ENCODE measurements at regions not wholly inside any gene's neighbourhood (a gene's known extent, or its start where the extent isn't known, plus 50 kb on each side); places are given as distances from the start of the nearest gene placed in this dataset.

DNA sequence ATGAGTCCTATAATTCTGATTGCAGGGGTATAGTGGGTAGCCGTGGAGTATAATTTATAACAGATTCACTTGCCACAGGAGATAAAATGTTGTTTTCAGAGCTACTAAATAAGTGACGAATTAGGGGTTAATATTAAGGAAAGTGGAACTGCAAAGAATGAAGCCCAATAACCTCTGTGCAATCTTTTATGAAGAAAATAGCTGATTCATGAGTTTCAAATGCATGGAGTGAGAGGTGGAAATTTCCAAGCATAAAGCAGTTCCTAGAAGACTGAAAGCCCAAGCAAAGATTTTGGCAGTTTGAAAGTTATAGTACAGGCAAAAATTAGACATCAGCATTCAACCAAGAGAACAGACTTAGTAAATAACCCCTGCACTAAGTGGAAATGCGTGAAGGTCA is 1782.4 kb upstream of the PCDH10 start:
- WGBS, 2 experiments (ENCODE audit: low coverage in 1 of 2, low lambda C conversion rate in 2 of 2, missing lambda C conversion rate in 2 of 2), result 2 to 11% methylated on average over 3 of the region's 3 CpGs
- H4K20me1 ChIP-seq (ENCODE audit: insufficient read depth), result no peaks in the 10 kb centered on the region
- no peaks in the 10 kb centered on the region for H3F3A ChIP-seq (ENCODE audit: insufficient read depth)
- no peaks in the 10 kb centered on the region for H3K4me1 ChIP-seq (ENCODE audit: insufficient read depth)
- DNase-seq, result no peak
- no peak overlapping the region for H3K4me2 ChIP-seq (ENCODE audit: unreplicated experiment)
- H3K9me3 ChIP-seq (ENCODE audit: low read depth), result no peaks in the 10 kb centered on the region
- no peak overlapping the region for H3K9ac ChIP-seq
- H3K79me2 ChIP-seq (ENCODE audit: insufficient read depth), result no peaks in the 10 kb centered on the region
- no peak for TF ChIP-seq EZH2phosphoT487 (IDR thresholded peaks at IDR 0.05; ENCODE audit: insufficient read depth, low read depth)
- no peak for TF ChIP-seq EZH2 (IDR thresholded peaks at IDR 0.05; ENCODE audit: insufficient read depth, poor library complexity, severe bottlenecking)
- no peak overlapping the region for H3K4me3 ChIP-seq
- H3K27me3 ChIP-seq (replicated peaks; ENCODE audit: insufficient read depth), result no peaks in the 10 kb centered on the region
- H3K27ac ChIP-seq, result no peak overlapping the region
- in situ Hi-C loops (cut with MboI), result no loop called here
- H3K36me3 ChIP-seq (ENCODE audit: low read depth), result no peaks in the 10 kb centered on the region
- no peaks in the 10 kb centered on the region for H3K9me2 ChIP-seq (ENCODE audit: insufficient read depth)
- no peak overlapping the region for H2AFZ ChIP-seq

DNA sequence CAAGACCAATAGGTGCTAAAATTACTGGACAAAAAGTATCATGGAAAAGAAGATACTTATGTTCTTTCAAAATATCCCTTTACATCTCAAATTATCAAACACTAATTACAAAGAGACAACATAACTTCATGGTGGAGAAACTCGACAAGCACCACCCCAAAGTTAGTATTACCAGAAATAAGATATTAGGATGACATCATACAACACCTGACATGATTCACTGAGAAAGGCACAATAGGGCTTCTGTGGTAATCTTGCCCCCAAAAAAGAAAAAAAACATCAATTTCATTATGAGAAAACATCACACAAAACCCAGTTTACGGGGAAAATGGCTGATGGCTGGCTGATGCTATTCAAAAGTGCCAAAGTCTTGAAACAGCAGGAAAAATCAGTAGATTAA is 1781.7 kb upstream of the PCDH10 start:
- 17% methylated on average over 2 of the region's 2 CpGs for WGBS, 2 experiments (ENCODE audit: low coverage in 1 of 2, low lambda C conversion rate in 2 of 2, missing lambda C conversion rate in 2 of 2)
- H3K79me2 ChIP-seq (ENCODE audit: insufficient read depth), result no peaks in the 10 kb centered on the region
- H4K20me1 ChIP-seq (ENCODE audit: insufficient read depth), result no peaks in the 10 kb centered on the region
- H3F3A ChIP-seq (ENCODE audit: insufficient read depth), result no peaks in the 10 kb centered on the region
- H3K4me3 ChIP-seq, result no peak overlapping the region
- no peak overlapping the region for H3K27ac ChIP-seq
- no peaks in the 10 kb centered on the region for H3K27me3 ChIP-seq (replicated peaks; ENCODE audit: insufficient read depth)
- H3K9ac ChIP-seq, result no peak overlapping the region
- no peaks in the 10 kb centered on the region for H3K36me3 ChIP-seq (ENCODE audit: low read depth)
- H3K4me1 ChIP-seq (ENCODE audit: insufficient read depth), result no peaks in the 10 kb centered on the region
- H3K9me3 ChIP-seq (ENCODE audit: low read depth), result no peaks in the 10 kb centered on the region
- in situ Hi-C loops (cut with MboI), result no loop called here
- no peak overlapping the region for H3K4me2 ChIP-seq (ENCODE audit: unreplicated experiment)
- DNase-seq, result no peak
- H3K9me2 ChIP-seq (ENCODE audit: insufficient read depth), result no peaks in the 10 kb centered on the region
- no peak overlapping the region for H2AFZ ChIP-seq
- no peak for TF ChIP-seq EZH2 (IDR thresholded peaks at IDR 0.05; ENCODE audit: insufficient read depth, poor library complexity, severe bottlenecking)
- TF ChIP-seq EZH2phosphoT487 (IDR thresholded peaks at IDR 0.05; ENCODE audit: insufficient read depth, low read depth), result no peak

DNA sequence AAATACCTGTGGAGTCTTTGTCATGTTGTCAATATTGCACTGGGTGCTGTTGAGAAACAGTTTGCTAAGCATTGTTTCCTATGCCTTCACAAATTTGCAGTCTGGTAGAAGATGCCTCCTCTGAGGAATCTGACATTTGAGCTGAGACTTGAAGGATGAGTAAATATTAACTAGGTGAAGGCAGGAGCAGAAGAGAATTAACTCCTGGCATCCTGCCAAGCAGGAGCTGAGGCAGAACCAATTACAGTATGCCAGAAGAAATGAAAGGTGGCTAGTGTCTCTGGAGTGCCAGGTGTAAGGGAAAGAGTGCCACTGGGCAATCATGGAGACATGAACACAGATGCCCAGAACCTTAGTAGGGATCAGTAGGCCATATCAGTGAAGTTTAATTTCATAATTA is 1778.2 kb upstream of the PCDH10 start:
- in situ Hi-C loops (cut with MboI), result no loop called here
- Histone ChIP-seq H3K79me2 (ENCODE audit: insufficient read depth) (no peaks in the 10 kb centered on the region), H3K9me3 (ENCODE audit: low read depth) (no peaks in the 10 kb centered on the region), H2AFZ (no peak overlapping the region), H3K27me3 (replicated peaks; ENCODE audit: insufficient read depth) (no peaks in the 10 kb centered on the region), H3K4me3 (no peak overlapping the region), H3K4me2 (ENCODE audit: unreplicated experiment) (no peak overlapping the region), H3K9ac (no peak overlapping the region), H3F3A (ENCODE audit: insufficient read depth) (no peaks in the 10 kb centered on the region), H4K20me1 (ENCODE audit: insufficient read depth) (no peaks in the 10 kb centered on the region), H3K36me3 (ENCODE audit: low read depth) (no peaks in the 10 kb centered on the region), H3K4me1 (ENCODE audit: insufficient read depth) (no peaks in the 10 kb centered on the region), H3K27ac (no peak overlapping the region), H3K9me2 (ENCODE audit: insufficient read depth) (no peaks in the 10 kb centered on the region)
- no peak for TF ChIP-seq EZH2phosphoT487 (IDR thresholded peaks at IDR 0.05; ENCODE audit: insufficient read depth, low read depth)
- no peak for TF ChIP-seq EZH2 (IDR thresholded peaks at IDR 0.05; ENCODE audit: insufficient read depth, poor library complexity, severe bottlenecking)
- no peak for DNase-seq

DNA sequence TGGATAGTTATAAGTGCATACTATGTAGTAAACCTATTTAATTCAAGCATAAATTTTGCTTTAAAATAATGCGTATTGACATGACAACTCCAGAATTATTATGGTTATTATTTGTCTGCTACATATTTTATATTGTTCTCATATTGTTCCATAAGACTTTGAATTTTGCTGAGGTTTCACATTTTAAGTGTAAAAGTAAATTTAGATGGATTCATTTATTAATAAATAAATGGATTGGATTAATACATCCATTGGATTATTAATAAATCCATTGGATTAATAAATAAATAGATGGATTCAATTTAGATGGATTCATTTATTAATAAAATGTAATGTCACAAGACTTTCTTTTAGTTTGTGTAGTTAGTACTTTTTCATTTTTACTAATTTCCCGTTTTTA is 1768.0 kb upstream of the PCDH10 start:
- WGBS, 2 experiments (ENCODE audit: low coverage in 1 of 2, low lambda C conversion rate in 2 of 2, missing lambda C conversion rate in 2 of 2), result 37 to 38% methylated on average over 2 of the region's 2 CpGs
- in situ Hi-C loops (cut with MboI), result no loop called here
- H3K9me2 ChIP-seq (ENCODE audit: insufficient read depth), result no peaks in the 10 kb centered on the region

DNA sequence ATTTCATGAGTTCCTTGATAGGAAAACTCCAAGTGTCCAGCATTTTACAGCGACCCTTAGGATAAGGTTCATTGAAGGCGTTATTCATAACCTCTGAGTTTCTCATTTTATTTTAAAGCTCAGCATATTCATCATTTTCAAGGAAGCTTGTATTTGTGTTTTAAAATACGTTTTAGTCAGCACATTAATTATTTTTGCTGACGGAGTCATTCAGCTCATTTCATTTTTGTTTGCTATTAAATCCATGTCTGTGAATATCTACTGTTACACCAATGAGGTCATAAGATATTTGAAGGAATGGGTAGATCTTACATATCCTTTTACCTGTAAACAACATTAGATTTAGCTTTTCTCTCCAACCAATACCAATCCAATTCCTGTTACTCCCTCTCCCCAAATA is 1766.3 kb upstream of the PCDH10 start:
- H3K79me2 ChIP-seq (ENCODE audit: insufficient read depth), result no peaks in the 10 kb centered on the region
- no peaks in the 10 kb centered on the region for H3K27me3 ChIP-seq (replicated peaks; ENCODE audit: insufficient read depth)
- peaks cover 5% of the 10 kb centered on the region for H3K9me3 ChIP-seq (ENCODE audit: low read depth)
- no peaks in the 10 kb centered on the region for H3K36me3 ChIP-seq (ENCODE audit: low read depth)
- H3K4me3 ChIP-seq, result no peak overlapping the region
- TF ChIP-seq EZH2phosphoT487 (IDR thresholded peaks at IDR 0.05; ENCODE audit: insufficient read depth, low read depth) (no peak), EZH2 (IDR thresholded peaks at IDR 0.05; ENCODE audit: insufficient read depth, poor library complexity, severe bottlenecking) (no peak)
- no peaks in the 10 kb centered on the region for H3K4me1 ChIP-seq (ENCODE audit: insufficient read depth)
- H2AFZ ChIP-seq, result no peak overlapping the region
- no peak for DNase-seq
- H4K20me1 ChIP-seq (ENCODE audit: insufficient read depth), result no peaks in the 10 kb centered on the region
- H3K27ac ChIP-seq, result no peak overlapping the region
- no peaks in the 10 kb centered on the region for H3K9me2 ChIP-seq (ENCODE audit: insufficient read depth)
- H3K4me2 ChIP-seq (ENCODE audit: unreplicated experiment), result no peak overlapping the region
- H3K9ac ChIP-seq, result no peak overlapping the region
- WGBS, 2 experiments (ENCODE audit: low coverage in 1 of 2, low lambda C conversion rate in 2 of 2, missing lambda C conversion rate in 2 of 2), result 30 to 31% methylated on average over 4 of the region's 4 CpGs
- no peaks in the 10 kb centered on the region for H3F3A ChIP-seq (ENCODE audit: insufficient read depth)
- in situ Hi-C loops (cut with MboI), result no loop called here

More for the DNA sequence above, 1768.0 kb upstream of the PCDH10 start:
- no peaks in the 10 kb centered on the region for H3K79me2 ChIP-seq (ENCODE audit: insufficient read depth)
- H3K9ac ChIP-seq, result no peak overlapping the region
- no peak for DNase-seq
- no peak overlapping the region for H3K4me2 ChIP-seq (ENCODE audit: unreplicated experiment)
- H3K4me3 ChIP-seq, result no peak overlapping the region
- no peaks in the 10 kb centered on the region for H4K20me1 ChIP-seq (ENCODE audit: insufficient read depth)
- H3K4me1 ChIP-seq (ENCODE audit: insufficient read depth), result no peaks in the 10 kb centered on the region
- no peak overlapping the region for H3K27ac ChIP-seq
- no peaks in the 10 kb centered on the region for H3K36me3 ChIP-seq (ENCODE audit: low read depth)
- H3F3A ChIP-seq (ENCODE audit: insufficient read depth), result no peaks in the 10 kb centered on the region
- TF ChIP-seq EZH2 (IDR thresholded peaks at IDR 0.05; ENCODE audit: insufficient read depth, poor library complexity, severe bottlenecking), result no peak
- no peak for TF ChIP-seq EZH2phosphoT487 (IDR thresholded peaks at IDR 0.05; ENCODE audit: insufficient read depth, low read depth)
- H3K9me3 ChIP-seq (ENCODE audit: low read depth), result peaks cover 5% of the 10 kb centered on the region
- H3K27me3 ChIP-seq (replicated peaks; ENCODE audit: insufficient read depth), result no peaks in the 10 kb centered on the region
- no peak overlapping the region for H2AFZ ChIP-seq

Measured in GM23248 (cell line).